Aorta (tissue), 5 donors: ENCODE measurements at regions not wholly inside any gene's neighbourhood (a gene's known extent, or its start where the extent isn't known, plus 50 kb on each side); places are given as distances from the start of the nearest gene placed in this dataset.

Source experiments
- ATAC-seq: fragments of 200-7000 bp; cut with Tn5 transposase; one replicate; pipeline ENCODE4 v1.9.1; 2022; ENCODE audit warnings: moderate library complexity; ENCODE audit not compliant: low FRiP score
- DNase-seq, 2 donors: peaks; one replicate each; pipeline ENCODE4 v3.0.0-alpha.2; 2020
- H3K27ac ChIP-seq, 2 donors: one replicate each; pipeline ENCODE4 v1.5.1; 2013; ENCODE audit warnings: low read length in 2 of 2, mild to moderate bottlenecking in 2 of 2, moderate library complexity in 2 of 2, control low read depth in 1 of 2, inconsistent platforms in 1 of 2, low read depth in 1 of 2
- H3K27me3 ChIP-seq, 2 donors: one replicate each; pipeline ENCODE4 v1.6.1; 2013; ENCODE audit warnings: control low read depth in 1 of 2, low read length in 1 of 2, mild to moderate bottlenecking in 1 of 2, moderate library complexity in 1 of 2; ENCODE audit not compliant: insufficient read depth in 2 of 2, control insufficient read depth in 1 of 2
- H3K36me3 ChIP-seq, 2 donors: one replicate each; pipeline ENCODE4 v1.6.1; 2013; ENCODE audit warnings: control low read depth in 1 of 2, low read length in 1 of 2, mild to moderate bottlenecking in 1 of 2; ENCODE audit not compliant: insufficient read depth in 2 of 2, control insufficient read depth in 1 of 2
- H3K4me1 ChIP-seq, 2 donors: one replicate each; pipeline ENCODE4 v1.6.1; 2013; ENCODE audit warnings: low read length in 2 of 2, control low read depth in 1 of 2, mild to moderate bottlenecking in 1 of 2, moderate library complexity in 1 of 2; ENCODE audit not compliant: insufficient read depth in 2 of 2, control insufficient read depth in 1 of 2
- H3K4me3 ChIP-seq, 2 donors: one replicate each; pipeline ENCODE4 v1.5.1; 2013; ENCODE audit warnings: low read length in 2 of 2, control low read depth in 1 of 2, mild to moderate bottlenecking in 1 of 2
- H3K9me3 ChIP-seq: one replicate; pipeline ENCODE4 v1.6.1; 2013; ENCODE audit warnings: mild to moderate bottlenecking, low read length; ENCODE audit not compliant: control insufficient read depth
- WGBS, 2 donors: extraction: QIAGEN DNeasy Blood & Tissue Kit; methylation state at CpG; one replicate each; pipeline ENCODE4 v1.1.7; 2013; 5-methylcytosine and 5-hydroxymethylcytosine counted together
- intact Hi-C, 2 donors: fragments of 100-400 bp; cut with DNase I; formaldehyde crosslinking; loops; one replicate each; pipeline versions ENCODE4 v1.14.2 to v1.15.0; 2022
- donor health status: healthy with polysubstance abuse.
- donor health status: Bipolar disorder and iron deficiency.
- donor health status: DM: no; HTN: no; CAD: no.
- donor health status: DM: no; HTN: no; CAD: no.
- donor health status: DM: yes; HTN: yes; CAD: no.

DNA sequence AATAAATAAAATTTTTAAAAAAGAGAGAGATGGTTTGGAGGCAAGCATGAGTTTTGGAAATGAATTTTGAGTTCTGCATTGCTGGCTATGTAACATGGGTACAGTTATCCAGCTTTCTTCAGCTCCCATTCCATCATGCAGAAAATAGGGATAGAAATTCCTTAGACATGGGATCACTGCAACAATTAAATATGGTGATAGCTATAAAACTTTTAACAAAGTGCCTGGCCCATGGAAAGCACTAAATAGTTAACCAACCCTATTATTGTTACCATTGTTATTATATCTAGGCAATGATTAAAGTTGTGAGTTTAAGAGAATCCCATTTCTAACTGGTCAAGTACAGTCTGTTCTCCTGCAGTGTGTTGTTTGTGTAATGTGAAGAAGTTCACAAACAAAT, 115.4 kb upstream of the GAS1 start:
- Histone ChIP-seq H3K9me3 (no peaks in the 10 kb centered on the region), H3K4me3 (no peak overlapping the region), H3K36me3 (no peaks in the 10 kb centered on the region), H3K27ac (peak overlapping the region in 1 of 2 donors; percentile 82), H3K27me3 (no peaks in the 10 kb centered on the region), H3K4me1 (peaks cover 0 to 3% of the 10 kb centered on the region in 2 donors)
- no peak for DNase-seq
- intact Hi-C loops, result loop anchor here in 1 of 2 donors (5.0 to 10.0 kb wide), 2 partner anchors 115 to 232 kb away; partner anchors contain the start of gene GAS1
- no peak for ATAC-seq

DNA sequence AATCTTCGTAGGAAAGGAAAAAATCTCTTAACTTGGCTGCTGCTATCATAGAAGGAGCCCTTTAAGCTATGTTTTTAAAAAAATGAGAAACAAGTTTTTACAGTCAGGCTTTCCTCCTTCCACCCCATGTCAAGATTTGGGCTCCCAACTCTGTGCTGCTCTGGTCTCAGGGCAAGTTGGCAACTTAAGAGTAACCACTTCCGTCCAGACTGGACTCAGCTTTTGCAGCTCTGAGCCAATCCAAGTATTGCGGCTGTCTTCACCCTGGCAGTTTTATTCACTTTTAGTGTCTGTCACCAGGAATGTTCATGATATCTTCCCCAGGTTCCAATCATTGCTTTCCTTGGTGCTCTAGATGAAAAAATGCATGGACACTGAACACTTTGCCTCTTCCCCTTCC, 115.9 kb upstream of the GAS1 start:
- Histone ChIP-seq H3K27ac (peak overlapping the region; percentile 47 to 51), H3K27me3 (no peaks in the 10 kb centered on the region), H3K4me3 (no peak overlapping the region), H3K4me1 (peaks cover 0 to 3% of the 10 kb centered on the region in 2 donors), H3K9me3 (no peaks in the 10 kb centered on the region), H3K36me3 (no peaks in the 10 kb centered on the region)
- DNase-seq (peak in 1 of 2 donors; percentile 71), ATAC-seq (peak; percentile 78)
- intact Hi-C loops, result loop anchor here in 1 of 2 donors (5.0 to 10.0 kb wide), 2 partner anchors 116 to 232 kb away; partner anchors contain the start of gene GAS1
- 6 to 9% methylated on average over 3 of the region's 3 CpGs for WGBS, 2 donors

DNA sequence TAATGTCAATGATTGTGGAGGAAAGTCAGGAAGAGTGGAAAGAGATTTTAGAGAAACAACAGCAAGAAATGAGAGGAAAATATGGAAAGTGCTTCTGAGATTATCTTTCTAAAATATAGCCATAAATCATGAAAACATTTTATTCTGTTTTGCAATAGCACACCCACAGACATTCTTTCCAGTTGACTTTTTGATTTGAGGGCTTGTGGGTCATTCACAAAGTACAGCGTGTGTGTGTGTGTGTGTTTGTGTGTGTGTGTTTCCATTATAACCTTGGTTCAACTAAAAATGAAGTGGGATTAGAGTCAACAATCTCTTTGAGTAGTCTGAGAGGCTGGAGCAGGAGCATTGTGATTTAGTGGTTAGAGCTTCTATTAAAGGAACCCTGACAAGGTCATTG, 116.6 kb upstream of the GAS1 start:
- H3K36me3 ChIP-seq, result no peaks in the 10 kb centered on the region
- peaks cover 0 to 3% of the 10 kb centered on the region in 2 donors for H3K4me1 ChIP-seq
- no peaks in the 10 kb centered on the region for H3K27me3 ChIP-seq
- H3K9me3 ChIP-seq, result no peaks in the 10 kb centered on the region
- DNase-seq, result peak in 1 of 2 donors; percentile 53
- WGBS, 2 donors, result 0 to 2% methylated on average over 1 of the region's 1 CpG
- peak; percentile 79 for ATAC-seq
- intact Hi-C loops, result loop anchor here in 1 of 2 donors (5.0 to 10.0 kb wide), 2 partner anchors 117 to 231 kb away; partner anchors contain the start of gene GAS1
- H3K27ac ChIP-seq, result peak overlapping the region in 1 of 2 donors; percentile 47
- no peak overlapping the region for H3K4me3 ChIP-seq

DNA sequence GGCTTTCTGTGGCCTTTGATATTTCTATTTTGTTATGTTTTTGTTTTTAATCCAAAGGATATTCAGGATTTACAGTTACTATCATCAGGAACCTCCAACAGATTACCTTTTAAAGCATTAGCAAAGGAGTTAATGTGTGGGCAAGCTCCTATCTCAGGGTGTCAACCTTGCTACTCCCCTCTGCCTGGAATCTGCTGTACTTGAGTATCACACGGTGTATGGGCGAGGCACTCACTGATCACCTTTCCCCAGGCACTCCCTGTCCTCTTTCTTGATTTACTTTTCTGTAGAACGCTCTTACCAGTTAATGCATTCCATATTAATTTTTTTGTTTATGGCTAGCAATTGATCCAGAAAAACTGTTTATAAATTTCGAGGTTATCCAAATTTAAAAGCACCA, 117.0 kb upstream of the GAS1 start:
- no peak for DNase-seq
- Histone ChIP-seq H3K9me3 (no peaks in the 10 kb centered on the region), H3K27me3 (no peaks in the 10 kb centered on the region), H3K4me3 (no peak overlapping the region), H3K27ac (peak overlapping the region; percentile 43 to 74), H3K36me3 (no peaks in the 10 kb centered on the region), H3K4me1 (peaks cover 0 to 3% of the 10 kb centered on the region in 2 donors)
- 92 to 93% methylated on average over 4 of the region's 4 CpGs for WGBS, 2 donors
- no peak for ATAC-seq
- intact Hi-C loops, result loop anchor here in 1 of 2 donors (5.0 to 10.0 kb wide), 2 partner anchors 117 to 230 kb away; partner anchors contain the start of gene GAS1

DNA sequence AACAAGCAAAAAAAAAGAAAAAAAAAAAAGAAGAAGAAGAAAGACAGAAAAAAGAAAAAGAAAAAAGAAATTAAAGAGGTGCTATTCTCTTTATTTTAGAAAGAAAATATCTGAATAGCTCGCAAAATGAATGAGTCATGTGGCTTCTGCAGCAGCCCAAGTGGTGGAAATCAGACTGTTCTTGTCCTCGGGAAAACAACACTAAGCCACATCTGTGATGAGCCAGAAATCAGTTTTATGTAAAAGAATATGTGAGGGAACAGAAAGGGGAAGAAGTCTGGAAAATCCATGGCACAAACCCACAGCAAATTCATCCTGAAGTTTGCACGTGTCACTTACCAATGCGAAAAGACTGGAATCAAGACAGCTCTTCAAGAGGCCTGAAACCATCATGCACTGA, 118.7 kb upstream of the GAS1 start:
- Histone ChIP-seq H3K27ac (no peak overlapping the region), H3K4me1 (peaks cover 0 to 3% of the 10 kb centered on the region in 2 donors), H3K4me3 (no peak overlapping the region), H3K27me3 (no peaks in the 10 kb centered on the region), H3K9me3 (no peaks in the 10 kb centered on the region), H3K36me3 (no peaks in the 10 kb centered on the region)
- intact Hi-C loops, result loop anchor here in 1 of 2 donors (5.0 to 10.0 kb wide), 2 partner anchors 51 to 229 kb away; no protein-coding TSS in a partner anchor
- DNase-seq, result no peak
- WGBS, 2 donors, result 80 to 91% methylated on average over 4 of the region's 4 CpGs
- no peak for ATAC-seq

DNA sequence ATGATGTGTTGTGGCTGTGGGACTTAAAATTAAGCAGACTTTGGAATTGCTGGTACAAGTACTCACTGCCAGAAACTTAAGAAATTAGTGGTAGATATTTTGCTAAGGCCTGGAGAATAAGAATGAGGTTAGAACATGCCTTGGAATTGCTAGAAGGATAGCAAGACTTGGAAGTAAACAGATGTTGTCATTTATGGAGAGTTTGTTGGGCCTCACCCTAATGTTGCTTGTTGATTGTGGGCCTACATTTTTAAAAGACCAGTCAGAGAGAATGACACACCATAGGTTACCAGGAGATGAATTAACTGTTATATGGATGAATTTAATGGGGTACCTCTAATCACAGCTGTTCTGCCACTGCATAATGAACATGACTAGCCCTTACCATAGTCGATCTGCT, 120.1 kb upstream of the GAS1 start:
- Histone ChIP-seq H3K27ac (no peak overlapping the region), H3K27me3 (no peaks in the 10 kb centered on the region), H3K4me3 (no peak overlapping the region), H3K36me3 (no peaks in the 10 kb centered on the region), H3K4me1 (peaks cover 0 to 3% of the 10 kb centered on the region in 2 donors), H3K9me3 (no peaks in the 10 kb centered on the region)
- DNase-seq (no peak), ATAC-seq (no peak)
- intact Hi-C loops, result loop anchor here in 1 of 2 donors (5.0 to 10.0 kb wide), 2 partner anchors 50 to 227 kb away; no protein-coding TSS in a partner anchor
- WGBS, 2 donors, result 91 to 97% methylated on average over 1 of the region's 1 CpG

DNA sequence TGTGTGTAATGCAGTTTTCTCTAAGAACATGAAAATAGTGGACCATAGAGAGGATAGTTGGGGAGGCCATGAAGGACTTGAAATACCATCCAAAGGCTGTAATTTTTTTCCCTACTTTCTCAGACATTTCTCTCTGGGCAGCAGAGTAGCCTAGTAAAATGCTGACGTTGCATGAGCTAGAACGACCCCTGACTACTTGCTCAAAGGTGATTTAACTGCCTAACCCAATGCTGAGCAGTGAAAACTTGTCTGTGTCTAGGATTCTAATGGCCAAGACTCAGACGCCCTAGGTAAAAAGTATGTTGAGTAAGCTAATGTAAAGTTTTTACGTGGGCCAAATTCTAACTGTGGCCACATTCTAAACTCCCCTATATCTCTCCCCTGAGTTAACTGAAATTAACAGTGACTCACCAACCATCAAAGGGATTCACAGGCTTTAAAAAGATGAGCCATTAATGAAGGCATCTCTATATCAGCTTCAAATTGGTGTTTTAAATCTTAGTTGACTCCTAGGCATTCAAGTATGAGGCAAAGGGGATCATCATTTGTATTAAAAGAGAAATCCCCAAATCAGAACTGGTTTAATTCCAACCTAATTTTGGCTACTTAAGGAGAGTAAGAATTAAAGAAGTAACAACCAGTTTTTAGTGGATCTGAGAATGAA, 121.0 kb upstream of the GAS1 start:
- no peak for DNase-seq
- H3K4me3 ChIP-seq, result no peak overlapping the region
- H3K27ac ChIP-seq, result no peak overlapping the region
- H3K27me3 ChIP-seq, result no peaks in the 10 kb centered on the region
- WGBS, 2 donors, result 94 to 96% methylated on average over 4 of the region's 4 CpGs
- H3K36me3 ChIP-seq, result no peaks in the 10 kb centered on the region
- intact Hi-C loops, result loop anchor here in 1 of 2 donors (5.0 to 10.0 kb wide), 2 partner anchors 49 to 226 kb away; no protein-coding TSS in a partner anchor
- H3K4me1 ChIP-seq, result peaks cover 0 to 1% of the 10 kb centered on the region in 2 donors
- no peaks in the 10 kb centered on the region for H3K9me3 ChIP-seq
- no peak for ATAC-seq

DNA sequence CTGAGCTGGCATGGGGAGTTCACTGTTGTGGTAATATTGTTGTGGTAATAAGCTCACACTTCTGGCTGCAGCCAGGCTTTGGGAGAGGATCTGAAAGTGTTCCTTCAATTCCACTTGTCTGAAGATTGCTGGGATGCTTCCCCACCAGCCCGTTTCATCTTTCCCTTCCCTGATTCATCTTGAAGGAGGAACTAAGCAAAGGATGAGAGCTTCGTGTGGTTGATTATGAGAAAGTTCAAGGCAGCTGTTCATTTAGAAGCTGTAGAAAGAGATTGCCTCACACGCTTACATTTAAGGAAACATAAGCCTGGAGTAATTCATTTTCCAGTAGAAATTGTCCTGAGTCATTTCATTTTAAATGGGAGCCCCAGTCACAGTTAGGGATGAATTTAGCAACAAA, 122.4 kb upstream of the GAS1 start:
- ATAC-seq (no peak), DNase-seq (no peak)
- H3K9me3 ChIP-seq, result no peaks in the 10 kb centered on the region
- intact Hi-C loops, result loop anchor here in 1 of 2 donors (5.0 to 10.0 kb wide), 2 partner anchors 48 to 225 kb away; no protein-coding TSS in a partner anchor
- H3K27ac ChIP-seq, result no peak overlapping the region
- WGBS, 2 donors, result 76 to 79% methylated on average over 3 of the region's 3 CpGs
- no peaks in the 10 kb centered on the region for H3K4me1 ChIP-seq
- no peaks in the 10 kb centered on the region for H3K36me3 ChIP-seq
- no peaks in the 10 kb centered on the region for H3K27me3 ChIP-seq
- H3K4me3 ChIP-seq, result no peak overlapping the region

DNA sequence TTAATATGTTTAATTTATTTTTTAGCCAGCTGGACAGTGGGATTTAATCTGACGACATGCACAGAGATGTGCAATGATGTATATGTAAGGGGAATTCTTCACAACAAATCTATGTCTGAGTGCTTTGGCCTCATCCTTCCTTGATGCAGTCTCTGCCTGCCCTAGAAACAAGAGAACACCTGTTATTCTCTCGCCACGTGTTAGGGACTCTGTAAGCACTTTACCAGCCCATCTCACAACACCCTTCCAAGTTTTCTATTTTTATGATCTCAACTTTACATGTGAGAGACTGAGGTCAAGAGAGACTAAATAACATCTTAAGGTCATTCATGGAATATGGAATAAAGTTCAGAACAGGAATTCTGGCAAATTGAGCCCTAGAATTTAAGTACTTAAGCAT, 123.0 kb upstream of the GAS1 start:
- H3K4me1 ChIP-seq, result no peaks in the 10 kb centered on the region
- intact Hi-C loops, result no loop called here
- H3K36me3 ChIP-seq, result no peaks in the 10 kb centered on the region
- no peak for ATAC-seq
- WGBS, 2 donors, result 93 to 96% methylated on average over 3 of the region's 3 CpGs
- H3K27ac ChIP-seq, result no peak overlapping the region
- no peaks in the 10 kb centered on the region for H3K9me3 ChIP-seq
- no peak overlapping the region for H3K4me3 ChIP-seq
- H3K27me3 ChIP-seq, result no peaks in the 10 kb centered on the region
- DNase-seq, result no peak
